Esophagus squamous epithelium (tissue), 4 donors: ENCODE measurements at regions not wholly inside any gene's neighbourhood (a gene's known extent, or its start where the extent isn't known, plus 50 kb on each side); places are given as distances from the start of the nearest gene placed in this dataset.

Experiments used
- POLR2A ChIP-seq, 4 donors: fragments of 450-650 bp; IDR thresholded peaks; one replicate each; pipeline ENCODE4 v1.6.1; 2017; ENCODE audit warnings: antibody characterized with exemption in 4 of 4, mild to moderate bottlenecking in 4 of 4, moderate library complexity in 3 of 4
- TF ChIP-seq, protein P1 (sequence below), 6 experiments: fragments of 450-650 bp in 4 of 6; fragments of 200-600 bp in 2 of 6; sonication (generic) in 2 of 6; IDR thresholded peaks; one replicate each; pipeline ENCODE4 v1.5.1; 2016 to 2019; ENCODE audit warnings: antibody characterized with exemption in 6 of 6, mild to moderate bottlenecking in 4 of 6, moderate library complexity in 4 of 6

DNA sequence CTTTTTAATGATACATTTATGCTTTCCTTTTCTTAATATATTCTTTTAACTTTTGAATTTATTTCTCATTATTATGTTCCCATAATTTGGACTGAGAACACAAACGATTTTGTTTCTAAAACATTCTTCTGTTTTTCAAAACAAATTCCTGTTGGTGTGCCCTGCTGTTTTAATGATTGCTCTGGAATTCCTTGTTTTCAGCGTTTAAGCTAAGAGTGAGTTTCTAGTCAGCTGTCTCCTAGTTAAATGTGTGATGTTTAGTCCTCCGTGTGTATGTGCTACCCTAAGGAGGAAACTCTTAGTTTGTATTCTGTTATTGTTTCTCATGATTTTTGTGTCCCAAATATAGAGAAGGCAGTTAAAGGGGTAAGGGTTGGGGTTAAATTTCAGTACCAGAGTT lies 306.1 kb upstream of the RGS17 start:
- TF ChIP-seq, protein P1, sequence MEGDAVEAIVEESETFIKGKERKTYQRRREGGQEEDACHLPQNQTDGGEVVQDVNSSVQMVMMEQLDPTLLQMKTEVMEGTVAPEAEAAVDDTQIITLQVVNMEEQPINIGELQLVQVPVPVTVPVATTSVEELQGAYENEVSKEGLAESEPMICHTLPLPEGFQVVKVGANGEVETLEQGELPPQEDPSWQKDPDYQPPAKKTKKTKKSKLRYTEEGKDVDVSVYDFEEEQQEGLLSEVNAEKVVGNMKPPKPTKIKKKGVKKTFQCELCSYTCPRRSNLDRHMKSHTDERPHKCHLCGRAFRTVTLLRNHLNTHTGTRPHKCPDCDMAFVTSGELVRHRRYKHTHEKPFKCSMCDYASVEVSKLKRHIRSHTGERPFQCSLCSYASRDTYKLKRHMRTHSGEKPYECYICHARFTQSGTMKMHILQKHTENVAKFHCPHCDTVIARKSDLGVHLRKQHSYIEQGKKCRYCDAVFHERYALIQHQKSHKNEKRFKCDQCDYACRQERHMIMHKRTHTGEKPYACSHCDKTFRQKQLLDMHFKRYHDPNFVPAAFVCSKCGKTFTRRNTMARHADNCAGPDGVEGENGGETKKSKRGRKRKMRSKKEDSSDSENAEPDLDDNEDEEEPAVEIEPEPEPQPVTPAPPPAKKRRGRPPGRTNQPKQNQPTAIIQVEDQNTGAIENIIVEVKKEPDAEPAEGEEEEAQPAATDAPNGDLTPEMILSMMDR (IDR thresholded peaks at IDR 0.05): no peak
- no peak for TF ChIP-seq POLR2A (IDR thresholded peaks at IDR 0.05)
